ENCODE measurements at regions not wholly inside any gene's neighbourhood (a gene's known extent, or its start where the extent isn't known, plus 50 kb on each side); places are given as distances from the start of the nearest gene placed in this dataset.
"Not testable (repeated sequence)": the region's sequence is repeated elsewhere in the genome, so short reads cannot be mapped to it uniquely, and the experiment has no call there.

GRCh38 chr12:131293071-131294015 is 339.6 kb downstream of the ADGRD1 start:
- DNase-seq = not testable (repeated sequence)

- not testable (repeated sequence) for DNase-seq
These were observed 341.0 kb downstream of the ADGRD1 start for GRCh38 chr12:131294716-131295115.

GRCh38 chr12:131295117-131295516 is 341.4 kb downstream of the ADGRD1 start:
- not testable (repeated sequence) for DNase-seq

GRCh38 chr12:131295559-131295958 is 341.9 kb downstream of the ADGRD1 start:
- not testable (repeated sequence) for DNase-seq

GRCh38 chr12:131296136-131296535 is 342.4 kb downstream of the ADGRD1 start:
- not testable (repeated sequence) for DNase-seq

- not testable (repeated sequence) for DNase-seq
These were observed 342.9 kb downstream of the ADGRD1 start for GRCh38 chr12:131296651-131297050.

GRCh38 chr12:131298526-131299369 is 345.0 kb downstream of the ADGRD1 start:
- DNase-seq = not testable (repeated sequence)

- not testable (repeated sequence) for DNase-seq
These were observed 345.6 kb downstream of the ADGRD1 start for GRCh38 chr12:131299370-131299701.

- not testable (repeated sequence) for DNase-seq
These were observed 349.9 kb downstream of the ADGRD1 start for GRCh38 chr12:131303576-131303975.

- DNase-seq = not testable (repeated sequence)
These were observed 350.9 kb downstream of the ADGRD1 start for GRCh38 chr12:131304642-131305041.

- DNase-seq = no peak
These were observed 356.0 kb downstream of the ADGRD1 start for GRCh38 chr12:131309700-131310099.

GRCh38 chr12:131310227-131310969 is 356.7 kb downstream of the ADGRD1 start:
- DNase-seq = not testable (repeated sequence)

- not testable (repeated sequence) for DNase-seq
These were observed 357.6 kb downstream of the ADGRD1 start for GRCh38 chr12:131311279-131311722.

GRCh38 chr12:131311764-131312163 is 358.1 kb downstream of the ADGRD1 start:
- no peak for DNase-seq

- not testable (repeated sequence) for DNase-seq
These were observed 358.7 kb downstream of the ADGRD1 start for GRCh38 chr12:131312382-131312781.

- DNase-seq = no peak
These were observed 359.3 kb downstream of the ADGRD1 start for GRCh38 chr12:131312793-131313545.

GRCh38 chr12:131313635-131314034 is 359.9 kb downstream of the ADGRD1 start:
- no peak for DNase-seq

- no peak for DNase-seq
These were observed 360.9 kb downstream of the ADGRD1 start for GRCh38 chr12:131314524-131315090.

GRCh38 chr12:131315601-131316000 is 361.9 kb downstream of the ADGRD1 start:
- DNase-seq = no peak

- no peak for DNase-seq
These were observed 362.7 kb downstream of the ADGRD1 start for GRCh38 chr12:131316388-131316787.

GRCh38 chr12:131318045-131318685 is 364.5 kb downstream of the ADGRD1 start:
- no peak for DNase-seq
